DLD1 (cell line): ENCODE measurements at regions not wholly inside any gene's neighbourhood (a gene's known extent, or its start where the extent isn't known, plus 50 kb on each side); places are given as distances from the start of the nearest gene placed in this dataset.

Source experiments
- in situ Hi-C: cut with HindIII; loops from 2 replicates; pipeline ENCODE4 v1.10.0; 2017; ENCODE audit warnings: low sequenced_read_pairs

DNA sequence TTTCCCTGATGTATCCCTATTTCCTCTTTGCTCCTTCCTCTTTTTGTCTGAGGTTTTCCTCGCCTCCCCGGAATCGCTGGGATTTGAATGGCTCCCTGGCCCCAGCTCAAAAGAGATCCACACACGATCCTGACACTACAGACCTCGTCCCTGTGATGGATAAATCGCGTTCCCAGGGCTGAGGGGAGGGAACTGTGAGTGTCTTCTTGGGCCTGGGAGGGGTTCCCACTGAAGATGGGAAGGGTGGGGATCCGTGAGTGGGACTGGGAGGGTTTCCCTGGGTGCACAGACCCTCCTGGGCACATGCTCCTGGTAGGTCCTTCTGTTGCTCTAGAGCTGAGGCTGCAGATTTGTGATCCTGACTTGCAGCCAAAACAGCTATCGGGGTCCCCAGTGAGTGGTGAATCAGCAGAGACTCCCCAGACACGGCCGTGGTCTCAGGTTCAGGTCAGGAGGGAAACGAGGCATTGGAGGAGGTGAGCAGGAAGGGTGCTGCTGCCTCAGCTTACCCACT is 591.0 kb downstream of the PTPRU start:
- in situ Hi-C loops = no loop called here

DNA sequence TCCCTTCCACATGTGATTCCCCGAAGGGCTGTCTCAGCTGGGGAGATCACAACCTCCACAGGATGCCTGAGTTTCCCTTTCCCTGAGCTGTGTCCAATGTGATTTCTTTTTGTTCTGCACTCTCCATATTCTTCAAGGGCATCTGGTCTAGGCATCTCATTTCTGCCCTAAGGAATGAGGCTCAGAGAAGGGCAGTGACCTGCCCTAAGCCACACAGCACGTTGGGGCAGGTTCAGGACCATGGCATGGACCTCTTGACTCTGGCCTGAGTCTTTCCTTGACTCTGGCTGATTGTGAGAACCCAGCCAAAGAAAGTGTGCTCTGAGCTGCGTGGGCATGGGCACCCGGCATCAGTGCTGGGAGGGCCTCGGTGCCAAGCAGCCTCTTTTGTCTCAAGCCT is 590.3 kb downstream of the PTPRU start:
- in situ Hi-C loops = no loop called here

DNA sequence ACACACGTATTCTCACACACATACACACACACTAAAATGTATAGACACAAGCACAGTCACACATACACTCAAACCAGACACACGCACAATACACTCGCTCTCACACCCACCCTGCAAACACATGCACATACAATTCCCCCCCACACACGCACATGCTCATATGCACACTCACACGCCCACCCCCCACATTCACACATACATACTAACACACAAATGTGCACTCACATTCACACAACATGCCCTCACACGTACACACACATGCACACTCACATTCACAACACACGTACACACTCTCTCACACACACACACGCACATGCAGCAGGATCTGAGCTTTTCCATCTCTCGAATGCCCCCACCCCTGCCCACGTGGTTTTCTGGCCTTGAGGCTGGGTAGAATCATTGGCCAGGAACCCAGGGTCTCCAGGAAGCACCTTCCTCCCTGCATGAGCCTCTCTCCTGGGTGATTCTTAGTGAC is 589.7 kb downstream of the PTPRU start:
- in situ Hi-C loops = no loop called here

DNA sequence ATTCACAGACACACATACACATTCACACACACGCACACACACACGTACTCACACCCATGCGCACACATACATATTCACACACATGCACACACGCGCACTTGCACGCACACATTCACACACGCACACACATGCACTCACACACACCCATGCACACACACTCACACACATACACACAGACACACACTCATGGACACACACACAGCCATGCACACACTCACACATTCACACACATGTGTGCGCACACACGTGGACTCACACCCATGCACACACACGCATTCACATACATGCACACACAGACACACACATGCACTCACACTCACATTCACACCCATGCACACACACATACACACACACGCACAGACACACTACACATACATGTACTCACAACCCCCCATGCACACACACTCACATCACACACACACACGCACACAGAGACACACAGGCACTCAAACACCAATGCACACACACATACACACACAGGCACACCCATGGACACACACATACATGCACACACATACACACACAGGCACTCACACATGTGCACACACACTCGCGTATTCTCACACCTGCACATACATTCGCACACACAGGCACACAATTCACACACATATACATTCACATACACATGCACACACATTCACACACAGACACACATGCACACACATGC is 589.1 kb downstream of the PTPRU start:
- in situ Hi-C loops = no loop called here

DNA sequence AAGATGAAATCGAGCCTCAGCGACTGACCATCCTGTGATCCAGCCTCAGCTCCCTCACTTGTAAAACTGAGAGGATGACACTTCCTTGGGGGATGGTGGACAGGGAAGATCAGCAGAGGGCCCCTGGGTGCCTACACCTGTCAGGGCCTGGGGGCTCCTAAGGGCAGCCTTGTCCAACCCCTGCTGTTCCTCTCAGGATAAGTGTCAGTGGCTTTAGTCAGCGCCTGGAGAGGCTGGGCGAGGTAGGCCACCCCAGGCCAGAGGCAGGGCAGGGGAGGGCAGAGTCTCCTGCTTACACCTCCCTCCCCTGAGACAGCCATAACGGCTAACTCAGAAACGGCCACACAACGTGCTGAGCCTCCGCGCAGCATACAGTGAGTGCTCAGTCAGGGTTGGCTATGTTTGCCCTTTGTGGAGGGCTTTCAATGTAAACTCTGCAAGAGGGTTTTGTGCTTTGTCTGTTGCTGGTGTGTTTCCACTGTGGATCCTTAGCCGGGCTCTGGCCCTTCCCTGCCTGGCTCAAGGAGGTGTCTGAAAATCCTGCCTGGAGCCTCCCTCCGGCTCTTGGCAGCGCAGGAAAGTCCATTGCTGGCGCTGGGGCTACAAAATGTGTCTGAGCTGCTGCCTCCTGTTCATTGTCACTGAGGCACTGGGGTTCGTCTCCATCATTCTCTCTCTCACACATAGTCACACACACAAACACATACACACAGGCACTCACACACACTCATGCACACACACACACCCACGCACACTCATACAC is 588.4 kb downstream of the PTPRU start:
- in situ Hi-C loops = no loop called here

DNA sequence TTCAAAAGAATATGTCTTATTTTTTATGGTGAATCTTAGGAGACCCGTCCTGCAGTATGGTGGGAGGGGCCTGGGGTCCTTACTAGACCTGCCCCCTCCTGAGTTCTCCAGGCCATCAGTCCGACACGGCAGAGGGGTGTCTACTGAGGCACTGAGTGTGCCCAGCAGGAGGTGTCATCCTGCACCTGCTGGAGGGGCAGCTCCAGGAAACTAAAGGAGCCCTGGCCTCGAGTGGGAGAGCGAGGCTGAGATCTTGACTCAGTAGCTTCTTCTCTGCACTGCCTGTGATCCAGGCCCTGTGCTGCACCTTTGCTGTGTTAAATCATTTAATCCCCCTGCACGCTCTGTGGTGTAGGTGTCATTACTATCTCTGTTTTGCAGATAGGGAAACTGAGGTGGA is 587.7 kb downstream of the PTPRU start:
- in situ Hi-C loops = no loop called here

DNA sequence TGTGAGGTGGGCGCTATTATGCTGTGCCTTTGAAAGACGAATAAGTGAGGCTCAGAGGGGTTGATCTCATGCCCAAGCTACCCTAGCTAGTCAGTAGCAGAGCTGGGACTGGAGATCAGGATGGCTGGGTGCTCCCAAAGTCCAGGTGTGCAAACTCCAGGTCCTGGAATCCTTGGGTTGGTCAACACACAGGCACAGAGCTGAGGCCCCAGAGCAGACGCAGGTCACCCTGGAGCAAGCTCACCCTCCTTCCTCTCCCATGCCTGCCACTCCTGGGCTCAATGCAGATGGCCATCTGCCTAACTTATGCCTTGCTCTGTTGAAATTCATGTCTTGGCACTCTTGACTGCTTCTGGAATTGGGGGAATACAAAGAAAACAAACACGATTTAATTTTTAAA is 587.2 kb downstream of the PTPRU start:
- in situ Hi-C loops = no loop called here

DNA sequence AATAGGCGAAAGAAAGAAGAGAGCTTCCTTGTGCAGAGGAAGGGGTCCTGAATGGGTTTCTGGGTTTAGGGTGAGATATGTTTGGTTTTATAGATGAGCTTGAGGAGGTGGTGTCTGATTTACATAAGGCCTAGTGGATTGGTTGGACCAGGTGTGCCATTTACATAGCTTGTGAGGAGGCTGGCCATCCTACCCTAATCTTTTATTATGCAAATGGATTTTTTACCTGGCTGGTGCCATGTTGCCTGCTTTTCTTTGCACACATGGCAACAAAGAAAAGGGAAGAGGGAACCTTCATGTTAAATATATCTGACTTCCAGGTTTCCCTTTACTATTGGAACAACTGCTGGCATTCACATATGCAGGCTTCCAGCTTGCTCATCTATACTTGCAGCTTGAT is 585.3 kb downstream of the PTPRU start:
- in situ Hi-C loops = no loop called here

DNA sequence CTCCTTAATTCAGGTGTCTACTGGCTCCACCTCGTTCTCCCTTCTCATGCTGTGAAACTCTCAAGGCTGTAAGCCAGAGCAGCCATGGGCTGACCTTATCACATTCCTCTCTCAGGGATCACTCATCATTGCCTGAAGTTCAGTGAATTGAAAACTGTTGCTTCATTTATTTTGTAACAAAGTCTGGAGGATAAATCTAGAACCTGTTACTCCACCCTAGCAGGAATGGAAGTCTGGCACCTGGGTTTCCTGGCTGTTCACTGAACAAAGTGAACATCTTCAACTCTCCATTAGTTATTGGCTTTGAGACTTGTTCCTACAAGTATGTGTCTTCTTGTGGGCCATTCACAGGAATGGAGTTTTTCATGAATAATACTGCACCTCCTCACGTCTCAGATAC is 584.1 kb downstream of the PTPRU start:
- in situ Hi-C loops = no loop called here

DNA sequence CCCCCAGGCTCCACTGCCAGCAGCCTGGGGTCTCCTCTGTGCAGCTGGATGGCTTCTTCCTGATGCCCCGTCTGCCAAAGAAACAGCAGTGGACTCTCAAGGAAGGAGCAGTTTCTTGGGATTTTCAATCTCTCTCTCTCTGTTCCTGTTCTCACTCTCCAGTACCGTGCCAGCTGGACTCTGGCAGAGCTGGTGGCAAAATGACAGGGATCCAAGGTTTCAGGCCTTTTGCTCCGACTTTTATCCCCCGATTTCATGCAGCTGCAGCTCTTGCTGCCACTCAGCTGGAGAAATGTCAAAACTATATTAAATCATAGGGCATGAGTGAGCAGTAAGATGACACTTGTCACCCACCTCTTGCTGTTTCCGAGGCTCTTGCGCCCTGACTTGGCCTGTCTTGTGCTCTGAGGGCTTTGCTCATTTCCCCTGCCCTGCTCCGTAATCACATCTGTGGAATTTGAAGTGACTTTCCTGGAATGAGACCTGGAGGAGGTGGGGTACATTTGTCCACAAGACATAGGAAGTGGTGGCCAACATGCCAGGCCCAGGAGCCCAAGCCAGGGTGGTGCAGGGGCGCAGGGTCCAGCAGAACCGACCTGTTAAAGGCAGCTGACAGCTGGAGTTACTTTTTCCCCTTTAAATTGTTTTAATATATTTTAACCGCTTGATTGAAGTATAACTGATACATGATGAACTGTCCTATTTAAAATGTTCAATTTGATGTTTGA is 576.2 kb downstream of the PTPRU start:
- in situ Hi-C loops = no loop called here

DNA sequence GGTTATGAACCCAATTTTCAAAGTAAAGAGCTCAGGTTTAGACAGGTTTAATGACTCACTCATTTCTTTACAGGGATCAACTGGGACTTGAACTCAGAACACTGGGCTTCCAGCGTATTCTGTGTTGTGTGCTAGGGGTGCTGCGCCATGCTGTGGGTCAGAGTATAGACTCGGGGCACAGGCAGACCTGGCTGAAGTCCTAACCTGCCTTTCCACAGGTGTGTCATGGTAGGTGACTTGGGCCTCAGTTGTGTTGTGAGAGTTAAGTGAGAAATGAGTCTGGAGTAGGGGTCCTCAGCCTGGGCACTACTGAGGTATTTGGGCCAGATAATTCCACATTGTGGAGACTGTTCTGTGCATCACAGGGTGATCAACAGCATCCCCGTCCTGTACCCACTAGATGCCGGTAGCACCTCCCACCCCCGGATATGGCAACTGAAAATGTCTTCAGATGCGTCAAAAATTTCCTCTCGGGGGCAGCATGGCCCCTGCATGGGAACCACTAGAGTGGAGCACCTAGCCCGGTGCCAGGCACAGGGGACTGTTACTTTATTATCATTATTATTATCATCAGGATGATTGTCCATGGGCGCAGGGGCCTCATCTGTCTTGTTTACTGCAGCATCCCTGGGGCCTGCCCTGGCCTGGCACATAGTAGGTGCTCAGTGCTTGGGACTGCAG is 575.5 kb downstream of the PTPRU start:
- in situ Hi-C loops = no loop called here

DNA sequence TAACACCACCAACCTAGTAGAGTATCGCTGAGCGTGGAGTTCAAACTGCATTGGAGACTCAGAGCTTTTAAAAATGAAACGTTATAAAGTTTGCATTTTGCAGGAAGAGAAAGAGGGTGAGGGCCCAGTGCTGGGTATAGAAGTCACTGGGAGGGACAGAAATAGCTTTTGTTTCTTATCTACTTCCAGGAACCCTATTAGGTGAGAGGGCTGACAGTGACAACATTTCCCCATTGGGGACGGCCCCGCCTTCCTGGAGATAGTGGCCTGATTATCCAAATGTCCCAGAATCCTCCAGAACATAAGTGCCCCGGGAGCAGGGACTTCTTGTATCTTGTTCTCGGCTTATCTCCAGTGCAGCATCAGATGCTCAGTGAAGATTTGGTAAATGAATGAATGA is 574.9 kb downstream of the PTPRU start:
- in situ Hi-C loops = no loop called here

DNA sequence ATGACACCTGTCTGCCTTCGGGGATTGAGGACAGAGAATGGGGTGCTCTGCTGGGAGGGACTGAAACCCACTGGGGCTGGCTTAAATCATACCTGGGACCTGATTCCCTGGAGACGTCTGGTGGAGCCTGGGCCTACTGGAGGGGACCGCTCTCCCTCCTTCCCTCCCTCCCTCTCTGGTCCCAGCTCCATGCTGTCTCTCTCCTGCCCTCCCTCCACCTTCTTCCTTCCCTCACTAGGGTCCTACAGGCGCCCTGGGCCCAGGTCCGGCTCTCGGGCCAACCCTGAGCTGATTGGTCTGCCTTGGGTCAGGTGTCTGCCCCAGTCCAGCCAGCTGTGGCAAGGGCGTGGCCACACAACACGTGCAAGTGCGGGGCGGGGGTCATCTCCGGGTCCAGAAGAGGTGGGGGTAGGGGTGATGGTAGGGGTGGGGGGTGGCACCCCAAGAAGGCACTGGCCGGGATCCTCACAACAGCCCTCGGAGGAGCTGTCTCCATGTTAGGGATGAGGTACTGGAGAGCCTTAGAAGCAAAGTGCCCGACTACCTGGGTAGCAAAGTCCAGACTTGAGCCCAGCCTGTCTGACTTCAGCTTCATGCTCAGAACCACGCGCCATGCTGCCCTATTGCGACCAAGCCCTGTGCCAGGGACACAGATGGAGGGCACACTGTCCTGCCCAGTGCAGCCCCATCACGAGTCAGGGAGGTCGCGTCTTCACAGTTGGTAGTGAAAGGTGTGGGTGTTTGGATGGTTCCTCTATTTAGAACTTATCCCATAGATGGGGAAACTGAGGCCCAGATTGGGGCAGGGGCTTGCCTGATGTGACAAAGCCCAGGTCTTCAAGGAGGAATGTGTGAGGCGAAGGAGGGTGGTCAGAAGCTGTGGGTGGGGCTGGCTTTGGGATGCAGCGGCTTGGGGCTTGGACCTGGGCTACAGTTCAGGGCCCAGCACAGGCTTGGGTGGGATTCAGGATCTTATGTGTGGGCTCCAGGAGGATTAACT is 574.1 kb downstream of the PTPRU start:
- in situ Hi-C loops = no loop called here

DNA sequence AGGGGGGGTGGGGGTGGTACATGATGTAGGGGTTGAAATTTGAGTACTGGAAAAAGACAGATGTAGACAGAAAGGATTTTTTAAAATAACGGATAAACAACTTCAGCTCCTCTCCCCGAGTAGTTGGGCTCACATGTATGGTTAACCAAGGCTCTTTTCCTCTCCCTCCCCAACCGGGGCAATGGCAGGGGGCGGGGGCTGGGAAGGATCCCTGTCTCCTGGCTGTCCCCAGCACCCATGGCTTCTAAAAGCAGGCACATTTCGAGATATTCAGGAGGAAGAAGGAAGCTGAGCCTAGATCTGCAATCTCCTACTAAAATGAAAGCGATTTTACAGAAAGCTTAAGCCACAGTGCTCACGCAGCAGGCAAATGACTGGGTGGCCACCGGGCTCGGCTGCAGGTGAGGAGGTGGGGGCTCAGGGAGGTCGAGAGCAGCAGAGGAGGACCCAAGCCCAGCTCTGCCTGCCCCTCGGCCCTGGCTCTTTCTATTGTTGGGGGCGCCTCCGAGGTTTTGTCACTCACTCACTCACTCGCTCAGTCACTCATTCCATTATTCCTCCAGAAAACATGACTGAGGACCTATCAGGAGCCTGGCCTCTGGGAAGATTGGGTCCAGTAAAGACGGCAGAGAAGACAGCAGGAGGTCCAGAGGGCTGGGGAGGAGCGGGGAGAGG is 573.3 kb downstream of the PTPRU start:
- in situ Hi-C loops = no loop called here

DNA sequence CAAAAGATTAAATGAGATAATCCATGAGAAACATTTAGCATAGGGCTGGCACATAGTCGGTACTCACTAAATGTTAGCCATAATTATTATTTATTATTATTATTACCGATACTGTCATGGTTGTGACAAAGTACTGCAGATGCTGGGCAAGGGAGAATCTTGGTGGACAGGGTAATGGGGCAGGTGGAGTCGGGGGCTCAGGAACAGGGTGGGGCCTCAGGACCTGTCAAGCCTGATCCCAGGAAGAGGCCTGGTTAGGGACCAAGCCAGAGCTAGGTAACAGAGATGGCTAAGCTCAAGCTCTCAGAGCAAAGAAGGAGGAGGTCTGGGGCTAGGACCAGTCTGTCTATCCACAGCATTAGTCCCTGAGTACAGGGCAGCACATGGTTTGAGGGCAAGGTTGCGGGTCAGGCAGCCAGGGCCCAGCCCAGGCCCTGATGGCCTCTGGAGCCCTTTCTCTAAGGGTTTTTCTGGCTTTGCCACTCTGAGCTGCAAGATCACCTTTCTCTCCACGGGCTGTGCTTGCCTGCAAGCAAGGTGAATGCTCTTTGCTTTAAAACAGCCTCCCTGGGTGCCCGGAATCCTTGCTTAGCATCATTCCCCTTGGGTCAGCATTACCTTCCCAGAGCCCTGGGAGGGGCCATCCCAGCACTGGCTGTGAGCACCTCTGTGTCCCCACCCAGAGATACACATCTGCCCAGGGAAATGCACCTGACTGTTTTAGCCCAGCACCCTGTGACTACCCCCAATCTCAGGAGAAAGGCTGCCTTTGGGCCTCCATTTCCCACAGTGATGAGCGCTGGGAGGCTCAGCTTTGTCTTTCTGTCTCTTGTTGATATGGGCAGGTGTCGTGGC is 572.0 kb downstream of the PTPRU start:
- in situ Hi-C loops = no loop called here

DNA sequence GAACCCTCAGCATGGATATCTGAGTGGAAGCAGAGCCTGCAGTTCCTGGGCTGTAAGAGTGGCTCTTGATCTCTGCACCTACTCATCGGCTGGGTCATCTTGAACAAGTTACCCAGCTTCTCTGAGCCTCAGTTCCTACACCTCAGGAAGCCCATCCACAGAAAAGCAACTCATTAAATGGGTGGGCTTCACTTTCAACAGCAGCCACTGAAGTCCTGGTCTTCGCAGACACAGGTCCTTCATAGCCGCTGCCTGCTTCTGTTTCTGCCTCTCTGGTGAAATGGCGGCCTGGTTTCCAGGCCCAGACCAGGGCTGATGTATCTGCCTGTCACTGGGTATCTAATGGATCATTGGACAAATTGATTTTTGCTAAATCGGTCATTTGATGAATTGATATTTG is 571.4 kb downstream of the PTPRU start:
- in situ Hi-C loops = no loop called here

DNA sequence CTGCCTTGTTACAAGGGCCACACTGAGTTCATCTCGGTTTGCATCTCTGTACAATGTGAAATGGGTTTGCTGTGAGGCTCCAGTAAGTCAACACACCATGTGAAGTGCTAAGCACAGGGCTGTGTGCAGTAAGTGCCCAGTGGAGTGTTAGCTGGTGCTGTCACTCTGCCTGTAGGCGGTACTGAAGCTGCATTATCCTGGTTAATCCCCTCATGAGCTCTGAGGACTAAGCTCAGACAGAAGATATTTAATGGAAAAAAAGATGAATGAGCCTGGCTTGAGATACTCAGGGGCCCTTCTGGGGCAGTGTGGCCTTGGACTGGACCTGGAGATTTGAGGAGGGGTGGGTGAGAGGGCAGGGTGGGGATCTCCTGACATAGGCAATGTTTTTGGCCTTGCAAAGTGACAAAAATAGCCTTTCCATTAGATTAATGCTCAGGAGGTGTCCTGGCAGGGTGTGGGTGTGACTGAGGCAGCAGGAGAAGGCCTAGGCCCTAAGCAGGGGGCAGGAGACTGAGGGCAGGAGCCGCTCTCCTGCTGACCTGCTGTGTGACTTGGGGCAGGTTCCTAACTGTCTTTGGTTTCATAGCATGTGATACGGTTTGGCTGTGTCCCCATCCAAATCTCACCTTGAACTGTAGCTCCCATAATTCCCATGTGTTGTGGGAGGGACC is 570.5 kb downstream of the PTPRU start:
- in situ Hi-C loops = no loop called here

DNA sequence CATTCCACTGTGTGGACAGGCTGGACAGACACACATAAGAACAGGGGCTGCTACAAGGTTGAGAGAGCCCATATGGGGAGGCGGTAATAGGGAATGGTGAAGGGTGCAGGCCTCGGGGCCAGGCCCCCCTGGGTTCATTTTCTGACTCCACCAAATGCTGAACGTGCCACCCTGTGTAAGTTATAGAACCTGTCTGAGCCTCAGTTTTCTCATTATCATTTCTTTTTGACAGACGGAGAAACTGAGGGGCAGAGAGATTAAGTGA is 569.5 kb downstream of the PTPRU start:
- in situ Hi-C loops = no loop called here
